ENCODE measurements at regions not wholly inside any gene's neighbourhood (a gene's known extent, or its start where the extent isn't known, plus 50 kb on each side); places are given as distances from the start of the nearest gene placed in this dataset.

DNA sequence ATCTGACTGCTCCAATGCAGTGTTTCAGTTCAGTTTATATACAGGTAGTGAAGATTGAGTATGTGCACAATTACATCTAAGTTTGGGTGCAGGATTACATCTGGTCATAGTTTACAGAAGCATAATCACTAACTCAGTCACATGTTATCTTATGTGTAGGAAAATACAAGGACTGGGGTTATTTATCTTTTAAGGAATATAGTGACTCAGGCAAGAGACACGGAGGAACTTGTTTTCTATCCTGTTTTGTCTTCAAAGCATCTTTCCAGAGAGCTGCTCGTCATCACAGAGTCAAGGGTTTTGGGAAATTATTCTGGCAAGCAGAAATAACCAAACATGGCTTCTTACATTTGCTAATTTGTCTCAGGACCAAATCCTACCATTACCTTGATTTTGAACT is 1371.5 kb upstream of the TMEFF2 start:
- TF ChIP-seq POLR2A (IDR thresholded peaks at IDR 0.05; ENCODE audit: low read depth, low read length) (no peak), POLR2AphosphoS5 (IDR thresholded peaks at IDR 0.05; ENCODE audit: low read depth, low read length) (no peak), TAF1 (IDR thresholded peaks at IDR 0.05; ENCODE audit: borderline replicate concordance, low read depth, low read length) (no peak)

Data from GM12892 (cell line).